Cortex of kidney (tissue), 1 donor: ENCODE measurements at regions not wholly inside any gene's neighbourhood (a gene's known extent, or its start where the extent isn't known, plus 50 kb on each side); places are given as distances from the start of the nearest gene placed in this dataset.
"Not testable (repeated sequence)": the region's sequence is repeated elsewhere in the genome, so short reads cannot be mapped to it uniquely, and the experiment has no call there.

Experiments
- DNase-seq: peaks from one replicate; lab custom pipeline; 2025; lab: John Stamatoyannopoulos, UW

DNA sequence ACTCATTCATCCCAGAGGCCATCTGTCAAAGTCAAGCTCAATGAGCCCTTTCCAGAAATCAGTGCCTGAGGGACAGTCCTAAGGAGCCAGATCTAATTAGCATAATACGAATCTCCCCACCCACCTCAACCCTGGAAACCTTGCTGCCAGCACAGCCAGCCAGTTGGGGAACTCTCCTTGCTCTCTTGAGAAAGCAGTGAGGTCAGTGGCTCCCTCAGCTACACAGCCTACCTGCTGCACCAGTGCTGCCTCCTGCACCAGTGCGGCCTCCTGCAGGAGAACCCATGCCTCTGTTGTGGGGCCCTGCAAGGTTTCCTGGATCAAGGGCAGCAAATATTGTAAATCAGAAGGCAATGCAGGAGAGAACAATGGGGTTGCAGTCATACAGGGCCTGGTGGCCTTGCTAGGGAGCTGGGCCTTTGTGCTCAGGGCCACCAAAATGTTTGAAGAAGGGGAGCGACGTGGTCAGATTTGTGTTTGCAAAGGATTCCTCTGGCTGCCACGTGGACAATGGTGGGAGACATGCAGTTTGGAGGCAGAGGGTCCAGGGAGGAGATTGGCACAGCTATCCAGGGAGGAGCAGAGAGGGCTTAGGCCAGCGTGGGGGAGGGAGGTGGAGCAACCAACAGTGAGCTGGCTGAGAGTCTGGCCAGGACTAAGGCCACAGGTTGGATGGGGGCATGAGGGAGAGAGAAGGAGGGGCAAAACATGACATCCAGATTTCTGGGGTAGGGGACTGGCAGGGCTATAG lies 124.3 kb upstream of the MAMLD1 start:
- DNase-seq = no peak

DNA sequence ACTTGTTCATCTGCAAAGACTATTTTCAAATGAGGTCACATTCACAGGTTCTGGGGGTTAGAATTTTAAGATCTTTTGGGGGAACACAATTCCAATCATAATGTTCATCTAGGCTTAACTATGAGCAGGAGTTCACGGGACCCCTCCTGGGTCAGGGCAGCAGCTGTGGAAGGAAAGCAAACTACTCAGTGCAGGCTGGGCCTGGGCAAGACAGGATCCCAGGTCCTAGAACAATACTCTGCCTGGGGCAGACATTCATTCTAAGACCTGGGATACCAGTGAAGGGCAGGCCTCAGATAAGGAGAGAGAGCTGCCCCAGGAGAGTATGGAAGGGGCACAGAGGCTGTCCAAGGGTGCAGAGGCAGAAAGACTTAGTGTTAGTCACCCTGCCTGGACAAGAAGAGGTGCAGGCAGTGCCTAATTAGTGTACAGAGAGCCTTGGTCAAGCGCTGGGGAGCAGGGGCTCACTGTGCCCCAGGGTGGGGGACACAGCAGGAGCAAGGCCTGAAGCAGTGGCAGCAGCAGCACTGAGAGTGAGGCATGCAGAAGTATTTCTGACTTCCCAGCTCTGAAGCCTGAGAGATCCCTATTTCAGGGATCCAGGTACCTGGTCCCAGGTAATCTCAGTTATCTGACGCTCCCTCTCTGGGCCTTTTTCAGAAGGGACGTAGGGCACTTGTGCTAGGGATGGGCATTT lies 123.0 kb upstream of the MAMLD1 start:
- DNase-seq = no peak

DNA sequence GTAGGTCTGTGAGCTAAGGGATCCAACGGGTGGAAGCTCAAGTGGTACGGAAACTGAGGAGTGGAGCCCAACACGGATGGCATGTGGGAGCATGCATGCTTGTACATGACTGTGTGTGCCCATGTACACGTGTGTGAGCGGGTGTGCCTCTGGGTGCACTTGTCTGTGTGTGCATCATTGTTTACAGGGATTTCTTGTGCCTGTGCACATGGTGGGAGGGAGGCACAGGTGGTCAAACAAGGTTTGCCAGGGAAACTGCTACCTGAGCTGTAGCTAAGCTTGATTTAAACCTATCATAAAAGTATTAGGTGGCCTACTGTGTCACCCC lies 122.5 kb upstream of the MAMLD1 start:
- DNase-seq = no peak

DNA sequence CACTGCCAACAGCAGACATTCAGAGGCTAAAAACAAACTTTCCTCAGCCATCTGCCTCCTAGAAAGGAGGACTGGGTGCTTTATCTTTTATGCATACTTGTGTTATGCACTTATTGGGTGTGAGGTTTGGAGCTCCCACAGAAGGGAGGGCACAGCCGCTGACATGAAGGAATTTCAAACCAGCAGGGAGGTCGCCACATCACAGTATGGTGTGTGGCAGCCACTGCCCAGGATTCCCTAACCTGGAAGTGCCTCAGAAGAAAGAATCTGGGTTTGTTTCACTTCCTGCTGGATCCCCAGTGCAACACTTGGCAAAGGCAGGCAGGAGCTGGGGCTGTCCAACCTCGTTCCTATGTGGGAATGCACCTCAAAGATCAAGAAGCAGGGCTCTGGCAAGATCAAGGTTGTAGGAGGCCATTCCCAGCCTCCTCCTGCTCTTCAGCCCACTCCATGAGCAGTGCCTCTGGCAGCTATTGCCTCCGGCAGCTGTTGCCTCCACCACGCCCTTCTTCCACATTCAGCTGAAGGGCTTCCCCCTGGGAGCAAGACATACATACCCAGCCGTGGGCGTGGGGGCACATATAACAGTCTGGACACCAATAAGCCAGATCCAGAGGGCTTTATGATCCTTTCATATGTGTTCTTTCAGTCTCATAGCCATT lies 109.0 kb upstream of the MAMLD1 start:
- DNase-seq = no peak

DNA sequence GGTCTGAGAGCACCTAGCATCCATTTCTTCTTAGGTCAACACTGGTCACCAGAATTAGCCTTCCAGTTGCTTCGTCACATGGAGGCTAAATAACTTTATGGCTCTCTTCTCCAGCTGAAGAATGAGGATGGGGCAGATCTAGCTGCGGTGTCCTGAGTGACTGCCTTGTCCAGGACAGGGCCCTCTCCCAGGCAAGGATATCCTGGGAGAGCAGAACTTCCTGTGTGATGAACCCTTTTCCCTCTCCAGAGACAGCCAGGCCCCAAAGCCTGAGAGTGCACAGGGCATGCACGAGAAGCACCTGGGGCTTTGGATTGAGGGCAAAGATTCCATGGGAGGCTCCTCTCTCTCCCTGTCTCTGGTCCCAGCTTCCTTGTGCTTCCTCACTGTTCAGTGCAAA lies 108.2 kb upstream of the MAMLD1 start:
- DNase-seq = no peak

DNA sequence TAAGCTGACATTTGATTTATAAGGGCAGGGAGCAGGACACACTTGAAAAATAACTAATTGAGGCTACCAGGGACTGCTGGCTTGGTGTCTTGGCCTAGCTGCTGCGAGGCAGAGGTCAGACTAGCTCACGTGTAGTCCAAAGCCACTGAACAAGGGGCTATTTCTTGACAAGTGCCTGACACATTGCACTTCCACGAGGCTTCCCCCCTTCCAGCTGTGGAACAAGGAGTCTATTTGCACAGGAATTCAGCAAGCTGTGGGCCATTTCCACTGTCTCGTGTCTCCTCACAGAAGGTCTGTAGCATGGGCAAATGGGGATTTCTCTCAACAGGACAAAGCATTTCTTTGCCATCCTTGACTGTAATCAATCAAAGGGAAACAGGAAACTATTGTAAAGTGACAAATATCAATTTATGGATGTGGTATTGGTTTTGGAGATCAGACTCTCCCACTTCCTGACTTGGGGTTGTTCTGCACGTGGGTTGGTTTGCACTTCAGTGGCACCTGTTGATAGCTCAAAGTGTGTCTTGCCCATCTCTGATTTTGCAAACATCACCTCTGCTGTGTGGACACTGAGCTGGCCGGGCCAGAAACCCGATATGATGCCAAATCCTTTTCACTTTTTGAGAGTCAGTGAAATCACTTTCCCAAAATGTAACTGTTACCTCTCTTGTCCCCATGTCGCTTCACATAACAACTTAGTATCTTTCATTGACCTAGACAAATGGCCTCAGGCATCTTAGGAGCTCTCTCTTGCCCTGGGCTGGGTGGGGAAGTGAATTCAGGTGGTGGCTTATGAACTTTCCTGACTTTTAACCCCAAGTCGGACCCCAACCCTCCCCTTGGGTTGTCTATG lies 107.4 kb upstream of the MAMLD1 start:
- no peak for DNase-seq

DNA sequence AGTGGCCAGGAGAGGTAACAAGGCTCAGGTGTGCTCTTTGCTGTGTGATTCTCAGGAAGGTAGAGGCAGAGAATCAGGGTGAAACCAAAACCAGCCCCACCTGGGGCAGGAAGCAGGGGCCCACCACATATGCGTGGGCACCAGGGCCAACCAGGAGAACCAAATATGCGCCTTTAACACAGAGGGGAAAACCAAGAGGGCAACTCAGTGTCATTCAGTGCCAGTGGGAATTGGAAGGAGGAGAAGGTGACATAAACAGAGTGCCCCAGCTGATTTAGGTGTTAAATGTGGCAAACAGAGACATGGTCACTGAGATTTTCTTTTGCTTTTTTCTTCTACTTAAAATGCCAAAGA lies 106.8 kb upstream of the MAMLD1 start:
- DNase-seq = no peak

DNA sequence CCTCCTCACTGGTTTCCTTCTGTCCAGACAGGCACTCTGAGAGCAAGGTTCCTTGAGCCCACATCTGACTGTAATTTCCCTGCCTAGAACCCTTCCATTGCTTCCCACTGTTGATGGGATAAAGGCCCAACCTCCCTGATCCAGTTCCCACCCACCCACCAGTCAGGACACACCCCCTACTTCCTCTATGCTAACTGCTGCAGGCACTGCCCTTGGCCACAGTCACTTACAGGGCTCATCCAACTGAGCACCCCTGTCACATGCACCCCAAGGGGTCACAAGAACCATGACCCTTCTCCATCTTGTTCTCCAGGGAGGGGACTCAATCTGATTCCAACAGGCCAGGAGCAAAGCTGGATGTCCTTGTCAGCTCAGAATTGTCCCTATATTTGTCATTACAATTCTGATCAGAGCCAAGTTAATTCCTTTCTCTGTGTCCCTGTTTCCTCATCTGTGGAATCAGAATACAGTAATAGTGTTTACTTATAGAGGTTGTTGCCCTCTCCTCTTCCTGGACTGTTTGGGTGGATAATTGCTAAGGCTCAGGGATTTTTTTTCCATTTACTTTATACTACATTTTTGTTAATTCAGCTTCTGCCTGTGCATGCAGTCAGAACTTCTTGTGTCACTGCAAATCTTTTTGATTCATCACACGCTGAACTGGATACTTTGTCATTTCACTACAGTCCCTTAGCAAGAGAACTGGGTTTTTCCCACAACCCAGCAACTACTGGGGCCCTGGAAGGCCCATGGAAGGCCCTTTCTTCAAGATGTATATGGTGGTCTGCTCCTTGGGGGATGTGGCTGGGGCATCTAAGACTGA lies 105.6 kb upstream of the MAMLD1 start:
- no peak for DNase-seq

DNA sequence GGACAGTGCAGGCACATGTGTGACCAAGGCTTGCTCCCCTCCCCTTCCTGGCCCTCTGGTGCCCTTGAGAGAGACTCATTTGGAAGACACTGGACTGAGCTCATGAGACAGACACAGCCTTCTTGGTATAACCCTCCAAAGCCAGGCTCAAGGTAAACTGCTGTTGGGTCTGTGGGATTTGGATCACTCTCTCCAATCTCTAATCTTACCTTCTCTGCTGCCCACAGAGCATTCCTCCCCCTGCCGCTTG lies 105.0 kb upstream of the MAMLD1 start:
- DNase-seq = no peak

DNA sequence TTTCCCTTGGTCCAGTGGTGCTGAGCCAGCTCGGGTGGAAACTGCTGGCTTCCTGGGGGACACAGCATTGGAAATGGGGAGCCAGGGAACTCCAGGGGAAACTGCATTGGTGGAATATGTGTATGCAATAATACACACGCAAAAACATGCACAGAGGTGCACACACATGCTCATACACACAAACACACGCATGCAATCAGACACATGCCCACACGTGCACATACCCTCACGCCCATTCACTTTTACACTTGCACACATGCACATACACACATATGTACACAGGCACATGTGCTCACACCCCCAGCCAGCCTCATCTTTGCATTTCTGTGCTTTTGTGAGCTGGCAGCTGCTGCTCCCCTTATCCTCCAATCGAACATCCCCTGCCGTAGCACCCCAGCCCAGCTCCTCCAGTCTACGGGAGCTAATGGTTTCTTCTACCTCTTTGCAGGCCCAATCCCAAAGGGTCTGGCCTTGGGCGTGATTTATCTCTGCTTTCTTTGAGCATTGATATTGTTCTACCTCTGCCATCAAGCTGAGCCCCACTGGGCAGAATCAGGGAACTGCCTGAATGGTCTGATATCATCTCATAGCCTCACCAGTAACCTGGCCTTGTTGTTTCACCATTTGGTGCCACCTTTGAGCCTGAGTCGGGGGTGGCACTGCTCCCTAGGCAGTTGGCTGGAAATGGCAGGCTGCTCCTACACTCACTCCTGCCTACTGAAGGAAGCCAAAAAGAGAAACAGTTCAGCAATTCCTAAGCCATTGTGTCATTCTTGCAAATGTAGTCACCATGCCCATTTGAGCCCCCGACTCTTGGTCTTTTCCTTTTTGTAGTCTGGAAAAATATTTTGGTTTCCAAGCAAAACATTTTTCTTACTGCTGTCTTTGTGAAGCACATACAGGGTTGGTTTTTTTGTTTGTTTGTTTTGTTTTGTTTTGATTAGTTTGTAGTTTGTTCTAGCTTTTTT lies 104.4 kb upstream of the MAMLD1 start:
- DNase-seq = no peak

DNA sequence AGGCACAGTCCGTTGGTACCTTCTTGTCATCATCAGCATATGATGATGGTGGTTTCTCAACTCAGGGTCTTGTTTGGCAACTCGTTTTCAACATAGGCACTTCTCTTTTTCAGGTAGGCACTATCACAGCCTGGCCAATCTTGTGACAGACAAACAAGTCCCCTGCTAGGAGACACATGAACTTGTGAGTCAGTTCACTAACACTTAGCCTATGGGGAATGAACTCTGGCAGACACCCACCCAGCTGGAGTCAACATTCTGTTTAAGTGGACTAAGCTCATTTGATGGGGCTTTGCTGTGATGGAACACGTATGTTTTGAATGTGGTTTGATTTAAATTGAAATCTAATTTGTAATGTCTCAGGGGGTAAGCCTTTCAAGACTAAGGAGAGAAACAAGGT lies 100.7 kb upstream of the MAMLD1 start:
- no peak for DNase-seq

DNA sequence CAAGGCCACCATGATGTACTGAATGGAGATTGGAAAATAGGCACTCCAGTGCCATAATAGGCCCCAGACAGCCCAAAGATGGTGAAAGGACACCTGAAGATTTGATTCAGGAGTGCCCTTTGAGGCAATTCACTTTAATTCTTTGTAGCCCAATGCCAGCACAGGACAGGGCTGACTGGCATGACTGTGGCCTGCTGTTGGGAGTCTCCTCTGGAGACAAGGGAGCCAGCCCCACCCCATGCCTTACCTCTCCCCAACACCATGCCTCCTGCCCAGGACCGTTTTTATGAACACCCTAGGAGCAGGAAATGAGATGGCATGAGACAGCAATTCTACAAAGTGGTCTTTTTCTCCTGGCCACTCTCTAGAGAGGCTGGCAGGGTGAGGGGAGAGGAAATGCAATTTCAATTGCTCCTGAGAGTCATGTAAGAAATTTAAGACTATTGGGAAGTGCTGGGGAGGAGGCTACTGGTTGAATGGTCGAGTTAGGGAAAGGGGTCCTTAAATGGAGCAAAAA lies 94.2 kb upstream of the MAMLD1 start:
- no peak for DNase-seq

DNA sequence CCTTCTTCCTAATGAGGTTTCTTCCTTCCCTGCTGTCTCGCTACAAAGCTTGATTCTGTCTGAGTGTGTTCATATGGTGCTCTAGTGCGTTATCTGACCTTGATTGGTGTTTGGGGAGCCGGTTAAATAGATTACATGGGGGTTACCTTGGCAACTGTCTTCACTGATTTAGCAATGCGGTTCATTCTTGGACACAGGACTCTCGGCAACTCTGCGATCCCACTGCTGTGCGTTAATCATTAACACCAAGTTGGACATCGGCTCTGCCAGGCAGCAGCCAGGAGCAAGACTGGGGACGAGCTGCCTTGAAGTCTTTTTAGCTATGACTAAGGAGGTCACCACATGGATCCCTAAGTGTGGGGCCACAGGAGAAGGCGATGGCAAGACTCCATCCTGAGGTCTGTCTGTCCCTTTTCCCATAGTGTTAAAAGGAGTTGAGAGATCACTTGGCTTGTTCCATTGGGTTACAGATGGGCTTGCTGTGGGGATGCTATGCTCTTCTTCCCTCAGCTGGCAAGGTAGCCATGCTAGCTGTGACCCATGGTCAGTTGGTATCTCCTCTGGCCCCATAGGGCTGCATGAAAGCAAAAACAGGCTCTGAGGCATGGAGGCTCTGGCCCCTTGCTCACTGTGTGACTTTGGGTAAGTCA lies 93.4 kb upstream of the MAMLD1 start:
- DNase-seq = no peak

DNA sequence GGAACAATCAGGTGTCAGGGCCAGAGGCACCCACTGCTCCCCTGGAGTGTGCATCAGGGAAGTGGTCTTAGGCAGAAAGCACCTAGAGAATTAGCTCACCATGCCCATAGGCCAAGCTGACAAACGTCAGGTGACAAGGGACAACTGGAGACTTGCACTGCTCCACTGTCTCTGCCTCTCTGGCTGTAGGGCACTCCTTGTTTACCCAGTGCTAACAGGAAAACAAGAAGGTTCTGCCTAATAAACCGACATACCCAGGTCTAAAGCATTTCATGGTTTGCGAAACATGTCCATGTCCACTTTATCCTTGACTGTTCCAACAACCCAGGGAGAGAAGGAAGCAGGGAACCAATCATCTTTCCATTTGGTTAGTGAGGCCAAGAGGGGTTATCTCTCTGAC lies 92.5 kb upstream of the MAMLD1 start:
- DNase-seq = no peak

DNA sequence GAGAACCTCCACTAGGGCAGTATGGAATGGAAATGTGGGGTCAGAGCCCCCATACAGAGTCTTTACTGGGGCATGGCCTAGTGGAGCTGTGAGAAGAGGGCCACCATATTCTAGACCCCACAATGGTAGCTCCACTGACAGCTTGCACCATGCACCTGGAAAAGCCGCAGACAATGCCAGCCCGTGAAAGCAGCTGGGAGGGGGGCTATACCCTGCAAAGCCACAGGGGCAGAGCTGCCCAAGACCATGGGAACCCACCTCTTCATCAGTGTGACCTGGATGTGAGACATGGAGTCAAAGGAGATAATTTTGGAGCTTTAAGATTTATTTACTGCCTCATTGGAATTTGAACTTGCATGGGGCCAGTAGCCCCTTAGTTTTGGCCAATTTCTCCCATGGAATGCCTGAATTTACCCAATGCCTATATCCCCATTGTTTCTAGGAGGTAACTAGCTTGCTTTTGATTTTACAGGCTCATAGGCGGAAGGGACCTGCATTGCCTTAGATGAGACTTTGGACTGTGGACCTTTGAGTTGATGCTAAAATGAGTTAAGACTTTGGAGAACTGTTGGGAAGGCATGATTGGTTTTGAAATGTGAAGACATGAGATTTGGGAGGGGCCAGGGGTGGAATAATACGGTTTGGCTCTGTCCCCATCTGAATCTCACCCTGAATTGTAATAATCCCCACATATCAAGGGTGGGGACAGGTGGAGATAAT lies 89.4 kb upstream of the MAMLD1 start:
- DNase-seq = not testable (repeated sequence)

DNA sequence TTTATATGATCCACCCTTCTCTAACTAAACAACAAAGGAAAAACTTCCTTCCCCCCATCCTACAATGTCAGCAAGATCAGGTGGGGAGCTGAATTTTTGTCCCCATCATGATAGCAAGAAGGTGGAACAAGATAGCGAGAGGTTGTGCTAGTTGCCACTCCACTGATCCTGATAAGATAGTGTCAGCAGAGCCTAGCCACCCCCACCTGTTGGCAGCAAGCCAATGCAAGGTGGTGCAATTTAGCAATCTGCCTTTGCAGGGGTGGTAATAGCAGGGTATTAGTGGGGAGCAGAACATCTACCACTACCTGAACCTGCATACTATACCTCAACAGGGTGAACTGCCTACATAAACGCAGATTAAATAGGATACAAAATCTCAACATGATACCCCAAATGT lies 80.2 kb upstream of the MAMLD1 start:
- no peak for DNase-seq

DNA sequence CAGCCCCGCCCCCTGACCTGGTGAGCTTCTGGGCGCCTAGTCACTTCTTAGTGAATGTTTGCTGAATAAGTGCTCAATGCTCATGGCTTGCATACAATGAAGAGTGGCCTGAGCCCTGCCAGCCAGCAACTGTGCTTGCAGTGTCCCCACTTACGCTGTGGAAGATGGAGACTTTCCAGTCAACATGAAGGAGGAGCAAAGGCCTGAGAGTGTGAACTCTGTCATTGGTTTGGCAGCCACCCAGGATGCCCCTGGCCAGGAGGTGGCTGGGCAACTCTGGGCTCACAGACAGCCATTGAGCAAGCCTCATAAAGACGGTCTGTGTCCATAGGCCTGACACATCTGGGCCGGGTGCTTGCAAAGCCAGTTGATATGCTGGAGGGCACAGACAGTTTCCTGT lies 72.1 kb upstream of the MAMLD1 start:
- no peak for DNase-seq

DNA sequence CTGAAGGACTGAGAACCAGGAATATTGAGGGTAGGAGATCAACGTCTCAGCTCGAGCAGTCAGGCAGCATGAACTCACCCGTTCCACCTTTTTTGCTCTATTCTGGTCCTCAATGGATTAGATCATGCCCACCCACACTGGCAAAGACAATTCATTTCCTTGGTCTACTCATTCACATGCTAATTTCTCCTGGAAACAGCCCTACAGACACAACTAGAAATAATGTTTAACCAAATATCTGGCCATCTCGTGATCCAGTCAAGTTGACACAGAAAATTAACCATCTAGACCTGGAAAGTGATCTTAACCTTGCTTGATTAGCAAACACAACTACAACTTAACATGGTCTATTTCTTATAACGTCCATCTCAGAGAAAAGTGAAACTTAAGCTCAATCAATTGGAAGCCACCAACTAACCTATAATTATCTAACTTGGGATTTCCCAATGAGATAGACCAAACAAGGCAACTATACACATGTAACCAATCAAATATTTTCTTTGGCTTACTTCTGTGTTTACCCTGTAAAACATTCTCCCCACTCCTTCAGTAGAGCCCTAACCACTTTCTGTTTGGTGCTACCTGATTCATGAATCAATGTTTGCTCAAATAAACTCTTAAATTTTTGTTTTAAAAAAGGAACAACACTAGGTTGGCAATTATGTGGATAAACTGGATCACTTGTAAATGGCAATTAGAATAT lies 69.7 kb upstream of the MAMLD1 start:
- DNase-seq = no peak
